ENCODE measurements at regions not wholly inside any gene's neighbourhood (a gene's known extent, or its start where the extent isn't known, plus 50 kb on each side); places are given as distances from the start of the nearest gene placed in this dataset.
A peak's percentile ranks its signal among the peaks of the same experiment; 100 is the strongest.

DNA sequence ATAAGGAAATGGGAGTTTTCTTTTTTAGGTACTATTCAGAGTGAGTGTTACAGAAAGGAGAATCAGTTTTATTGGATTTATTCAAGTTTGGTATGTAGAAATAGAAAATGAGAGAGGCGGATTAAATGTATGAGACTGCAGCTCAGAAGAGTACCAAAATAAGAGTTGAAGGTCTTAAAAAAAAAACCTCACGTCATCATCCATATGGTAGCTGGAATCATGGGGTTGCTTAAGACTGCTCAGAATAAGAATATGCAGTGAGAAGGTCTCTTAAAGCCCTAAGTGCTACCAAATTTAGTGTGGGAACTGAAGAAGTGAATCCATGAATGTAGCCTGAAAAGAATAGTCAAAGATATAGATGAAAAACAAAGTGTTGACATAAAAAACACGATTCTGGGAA, 825.5 kb upstream of the SEL1L start:
- Mint-ChIP-seq H3K36me3 (ENCODE audit: low read depth) (peaks cover 10% of the 10 kb centered on the region; the same call in 2 of the 3 replicates), H3K4me3 (no peak overlapping the region), H3K4me1 (no peaks in the 10 kb centered on the region), H3K27me3 (ENCODE audit: insufficient read depth, low read depth, poor library complexity) (no peaks in the 10 kb centered on the region), H3K27ac (no peak overlapping the region), H3K9me3 (peaks cover 84% of the 10 kb centered on the region)
- Histone ChIP-seq H3K4me1 (ENCODE audit: insufficient read depth) (no peaks in the 10 kb centered on the region), H3K4me3 (no peak overlapping the region), H2AFZ (no peak overlapping the region), H4K20me1 (replicated peaks; ENCODE audit: insufficient read depth) (no peaks in the 10 kb centered on the region; the same call in 1 of the 2 replicates), H3F3A (replicated peaks; ENCODE audit: low read depth) (no peaks in the 10 kb centered on the region), H3K27me3 (ENCODE audit: insufficient read depth) (no peaks in the 10 kb centered on the region), H3K79me2 (replicated peaks; ENCODE audit: insufficient read depth) (no peaks in the 10 kb centered on the region), H3K36me3 (ENCODE audit: insufficient read depth) (no peaks in the 10 kb centered on the region), H3K4me2 (no peak overlapping the region), H3K9me2 (ENCODE audit: insufficient read depth) (no peaks in the 10 kb centered on the region), H3K27ac (ENCODE audit: low read depth) (no peak overlapping the region)
- ATAC-seq = no peak
- DNase-seq (ENCODE audit: low spot score) = no peak
- TF ChIP-seq STAT1 (IDR thresholded peaks at IDR 0.05; ENCODE audit: unreplicated experiment) (no peak), ZNF331 (CRISPR knock-in tag; IDR thresholded peaks at IDR 0.05; ENCODE audit: low read depth) (no peak), JUNB (IDR thresholded peaks at IDR 0.05; ENCODE audit: unreplicated experiment) (no peak), CREB1 (CRISPR knock-in tag; IDR thresholded peaks at IDR 0.05; ENCODE audit: low read depth) (no peak), EZH2 (IDR thresholded peaks at IDR 0.05; ENCODE audit: low read depth, unreplicated experiment) (no peak), POLR2AphosphoS5 (IDR thresholded peaks at IDR 0.05; ENCODE audit: low read depth) (no peak), NANOG (IDR thresholded peaks at IDR 0.05; ENCODE audit: borderline replicate concordance) (no peak), EZH2phosphoT487 (IDR thresholded peaks at IDR 0.05; ENCODE audit: unreplicated experiment) (no peak)
- TF ChIP-seq, protein P1, sequence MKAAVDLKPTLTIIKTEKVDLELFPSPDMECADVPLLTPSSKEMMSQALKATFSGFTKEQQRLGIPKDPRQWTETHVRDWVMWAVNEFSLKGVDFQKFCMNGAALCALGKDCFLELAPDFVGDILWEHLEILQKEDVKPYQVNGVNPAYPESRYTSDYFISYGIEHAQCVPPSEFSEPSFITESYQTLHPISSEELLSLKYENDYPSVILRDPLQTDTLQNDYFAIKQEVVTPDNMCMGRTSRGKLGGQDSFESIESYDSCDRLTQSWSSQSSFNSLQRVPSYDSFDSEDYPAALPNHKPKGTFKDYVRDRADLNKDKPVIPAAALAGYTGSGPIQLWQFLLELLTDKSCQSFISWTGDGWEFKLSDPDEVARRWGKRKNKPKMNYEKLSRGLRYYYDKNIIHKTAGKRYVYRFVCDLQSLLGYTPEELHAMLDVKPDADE (IDR thresholded peaks at IDR 0.05) = no peak
- TF ChIP-seq, protein P2, sequence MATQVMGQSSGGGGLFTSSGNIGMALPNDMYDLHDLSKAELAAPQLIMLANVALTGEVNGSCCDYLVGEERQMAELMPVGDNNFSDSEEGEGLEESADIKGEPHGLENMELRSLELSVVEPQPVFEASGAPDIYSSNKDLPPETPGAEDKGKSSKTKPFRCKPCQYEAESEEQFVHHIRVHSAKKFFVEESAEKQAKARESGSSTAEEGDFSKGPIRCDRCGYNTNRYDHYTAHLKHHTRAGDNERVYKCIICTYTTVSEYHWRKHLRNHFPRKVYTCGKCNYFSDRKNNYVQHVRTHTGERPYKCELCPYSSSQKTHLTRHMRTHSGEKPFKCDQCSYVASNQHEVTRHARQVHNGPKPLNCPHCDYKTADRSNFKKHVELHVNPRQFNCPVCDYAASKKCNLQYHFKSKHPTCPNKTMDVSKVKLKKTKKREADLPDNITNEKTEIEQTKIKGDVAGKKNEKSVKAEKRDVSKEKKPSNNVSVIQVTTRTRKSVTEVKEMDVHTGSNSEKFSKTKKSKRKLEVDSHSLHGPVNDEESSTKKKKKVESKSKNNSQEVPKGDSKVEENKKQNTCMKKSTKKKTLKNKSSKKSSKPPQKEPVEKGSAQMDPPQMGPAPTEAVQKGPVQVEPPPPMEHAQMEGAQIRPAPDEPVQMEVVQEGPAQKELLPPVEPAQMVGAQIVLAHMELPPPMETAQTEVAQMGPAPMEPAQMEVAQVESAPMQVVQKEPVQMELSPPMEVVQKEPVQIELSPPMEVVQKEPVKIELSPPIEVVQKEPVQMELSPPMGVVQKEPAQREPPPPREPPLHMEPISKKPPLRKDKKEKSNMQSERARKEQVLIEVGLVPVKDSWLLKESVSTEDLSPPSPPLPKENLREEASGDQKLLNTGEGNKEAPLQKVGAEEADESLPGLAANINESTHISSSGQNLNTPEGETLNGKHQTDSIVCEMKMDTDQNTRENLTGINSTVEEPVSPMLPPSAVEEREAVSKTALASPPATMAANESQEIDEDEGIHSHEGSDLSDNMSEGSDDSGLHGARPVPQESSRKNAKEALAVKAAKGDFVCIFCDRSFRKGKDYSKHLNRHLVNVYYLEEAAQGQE (IDR thresholded peaks at IDR 0.05; ENCODE audit: unreplicated experiment) = no peak

DNA sequence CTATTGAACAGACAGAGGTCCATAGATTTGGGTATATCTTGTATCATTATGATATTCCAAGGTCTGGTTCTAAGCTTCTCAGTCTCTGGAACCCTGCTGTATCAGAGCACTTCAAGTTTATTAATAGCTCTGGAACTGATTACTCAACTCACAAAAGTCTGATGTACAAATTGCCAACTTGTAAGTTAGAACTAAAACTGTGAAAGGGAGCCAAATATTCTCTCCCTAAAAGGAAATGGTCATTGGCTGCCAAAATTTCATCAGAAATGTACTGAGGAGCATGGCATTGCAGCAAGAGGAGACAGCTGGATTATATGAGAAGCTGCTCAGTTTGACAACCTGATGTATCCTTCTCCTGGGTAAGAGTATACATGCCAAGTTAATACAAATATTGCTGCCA, 828.8 kb upstream of the SEL1L start:
- Histone ChIP-seq H3K4me2 (no peak overlapping the region), H2AFZ (0 out of 2 replicates have a peak overlapping the region, but pooled peaks have one; percentile 6), H3K4me3 (no peak overlapping the region), H3K27me3 (ENCODE audit: insufficient read depth) (no peaks in the 10 kb centered on the region), H3F3A (replicated peaks; ENCODE audit: low read depth) (no peaks in the 10 kb centered on the region), H3K9me2 (ENCODE audit: insufficient read depth) (no peaks in the 10 kb centered on the region; the same call in 1 of the 2 replicates), H3K79me2 (replicated peaks; ENCODE audit: insufficient read depth) (no peaks in the 10 kb centered on the region), H3K27ac (ENCODE audit: low read depth) (no peak overlapping the region), H4K20me1 (replicated peaks; ENCODE audit: insufficient read depth) (no peaks in the 10 kb centered on the region; the same call in 1 of the 2 replicates), H3K4me1 (ENCODE audit: insufficient read depth) (no peaks in the 10 kb centered on the region), H3K36me3 (ENCODE audit: insufficient read depth) (no peaks in the 10 kb centered on the region)
- peaks cover 24% of the 10 kb centered on the region for H3K36me3 Mint-ChIP-seq (ENCODE audit: low read depth)
- peaks cover 2% of the 10 kb centered on the region for H3K27me3 Mint-ChIP-seq (ENCODE audit: insufficient read depth, low read depth, poor library complexity)
- H3K27ac Mint-ChIP-seq = no peak overlapping the region
- no peak overlapping the region for H3K4me3 Mint-ChIP-seq
- DNase-seq (ENCODE audit: low spot score) (no peak), ATAC-seq (no peak)
- H3K4me1 Mint-ChIP-seq = no peaks in the 10 kb centered on the region
- peaks cover 89% of the 10 kb centered on the region for H3K9me3 Mint-ChIP-seq
- TF ChIP-seq CREB1 (CRISPR knock-in tag; IDR thresholded peaks at IDR 0.05; ENCODE audit: low read depth) = no peak

Measured in GM23338 (cell line).